Motor neuron (in vitro differentiated cells): ENCODE measurements at regions not wholly inside any gene's neighbourhood (a gene's known extent, or its start where the extent isn't known, plus 50 kb on each side); places are given as distances from the start of the nearest gene placed in this dataset.
"Not testable (repeated sequence)": the region's sequence is repeated elsewhere in the genome, so short reads cannot be mapped to it uniquely, and the experiment has no call there.

Experiments
- ATAC-seq, 8 experiments: fragments of 200-7000 bp; cut with Tn5 transposase; replicated peaks in 6 of 8; 2 replicates each; pipeline ENCODE4 v1.8.0; 2021; ENCODE audit warnings: mild to moderate bottlenecking in 8 of 8, moderate library complexity in 8 of 8
- H3K27ac ChIP-seq, 2 donors: fragments of 250-450 bp; sonication (Bioruptor Pico); 2 replicates each; pipeline ENCODE4 v1.9.0; 2021; ENCODE audit warnings: antibody characterized with exemption in 2 of 2, mild to moderate bottlenecking in 2 of 2, moderate library complexity in 1 of 2
- H3K4me1 ChIP-seq, 2 donors: fragments of 250-450 bp; sonication (Bioruptor Pico); replicated peaks in 1 of 2; 2 replicates each; pipeline ENCODE4 v1.6.1; 2021; ENCODE audit warnings: antibody characterized with exemption in 2 of 2, mild to moderate bottlenecking in 2 of 2, moderate library complexity in 1 of 2
- H3K4me3 ChIP-seq, 5 donors: fragments of 250-450 bp; sonication (Bioruptor Pico); 2 replicates each; pipeline ENCODE4 v1.9.0; 2021; ENCODE audit warnings: antibody characterized with exemption in 5 of 5, mild to moderate bottlenecking in 5 of 5, moderate library complexity in 4 of 5
- WGBS, 10 experiments: fragments of 450-650 bp; shearing (Covaris generic); methylation state at CpG; one replicate each; pipeline ENCODE4 v1.0.0; 2022; 5-methylcytosine and 5-hydroxymethylcytosine counted together
- in situ Hi-C, 9 experiments: fragments of 400-800 bp; cut with MboI; loops; one replicate each; pipeline ENCODE4 v1.15.0; 2021; ENCODE audit warnings: low sequenced_read_pairs in 9 of 9, low pct_unique_long_range_greater_than_20kb in 2 of 9; ENCODE audit not compliant: unreplicated experiment in 9 of 9

DNA sequence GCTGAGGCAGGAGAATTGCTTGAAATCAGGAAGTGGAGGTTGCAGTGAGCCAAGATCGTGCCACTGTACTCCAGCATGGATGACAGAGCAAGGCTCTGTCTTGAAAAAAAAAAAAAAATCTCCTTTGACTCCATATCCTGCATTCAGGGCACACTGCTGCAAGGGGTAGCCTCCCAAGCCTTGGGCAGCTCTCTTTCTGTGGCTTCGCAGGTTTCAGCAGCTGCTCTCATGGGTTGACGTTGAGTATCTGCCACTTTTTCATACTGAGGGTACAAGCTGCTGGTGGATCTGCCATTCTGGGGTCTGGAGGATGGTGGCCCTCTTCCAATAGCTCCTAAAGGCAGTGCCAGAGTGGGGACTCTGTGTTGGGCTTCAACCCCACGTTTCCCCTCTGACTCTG lies 2198.1 kb upstream of the WWC1 start:
- 12 to 100% (median 73%) methylated on average over 1 to 3 of the region's 4 CpGs; no CpG with 5 or more reads in 4 of the 10 experiments for WGBS, 10 experiments
- in situ Hi-C loops = no loop called here
- no peaks in the 10 kb centered on the region for H3K4me1 ChIP-seq
- H3K27ac ChIP-seq = no peak overlapping the region
- no peak for ATAC-seq
- no peak overlapping the region for H3K4me3 ChIP-seq

DNA sequence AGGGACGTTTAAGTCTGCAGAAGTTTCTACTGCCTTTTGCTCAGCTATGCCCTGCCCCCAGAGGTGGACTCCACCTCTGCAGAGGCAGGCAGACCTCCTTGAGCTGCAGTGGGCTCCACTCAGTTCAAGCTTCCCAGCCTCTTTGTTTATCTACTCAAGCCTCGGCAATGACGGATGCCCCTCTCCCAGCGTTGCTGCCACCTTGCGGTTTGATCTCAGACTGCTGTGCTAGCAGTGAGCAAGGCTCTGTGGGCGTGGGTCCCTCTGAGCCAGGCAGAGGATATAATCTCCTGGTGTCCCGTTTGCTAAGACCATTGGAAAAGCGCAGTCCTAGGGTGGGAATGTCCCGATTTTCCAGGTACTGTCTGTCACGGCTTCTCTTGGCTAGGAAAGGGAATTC lies 2188.5 kb upstream of the WWC1 start:
- ATAC-seq = no peak
- no peak overlapping the region for H3K27ac ChIP-seq
- no peaks in the 10 kb centered on the region for H3K4me1 ChIP-seq
- in situ Hi-C loops = no loop called here
- no peak overlapping the region for H3K4me3 ChIP-seq
- WGBS, 10 experiments = 0 to 93% (median 80%) methylated on average over 1 to 5 of the region's 10 CpGs; no CpG with 5 or more reads in 4 of the 10 experiments

DNA sequence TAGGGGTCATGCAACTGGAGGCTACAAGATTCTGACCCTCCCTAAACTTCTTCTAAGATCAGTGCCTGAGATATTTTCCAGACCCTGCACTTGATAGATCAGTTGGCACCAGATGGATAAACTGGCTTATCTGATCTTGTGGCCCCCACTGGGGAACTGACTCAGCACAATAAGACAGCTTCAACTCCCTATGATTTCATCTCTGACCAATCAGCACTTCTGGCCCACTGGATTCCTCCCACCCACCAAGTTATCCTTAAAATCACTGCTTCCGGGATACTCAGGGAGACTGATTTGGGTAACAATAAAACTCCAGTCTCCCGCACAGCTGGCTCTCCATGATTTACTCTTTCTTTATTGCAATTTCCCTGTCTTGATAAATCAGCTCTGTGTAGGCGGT lies 2180.4 kb upstream of the WWC1 start:
- WGBS, 10 experiments = 21 to 84% (median 58%) methylated on average over 1 to 3 of the region's 3 CpGs; no CpG with 5 or more reads in 3 of the 10 experiments
- no peak for ATAC-seq
- Histone ChIP-seq H3K4me1 (no peaks in the 10 kb centered on the region), H3K27ac (no peak overlapping the region), H3K4me3 (no peak overlapping the region)
- in situ Hi-C loops = no loop called here

DNA sequence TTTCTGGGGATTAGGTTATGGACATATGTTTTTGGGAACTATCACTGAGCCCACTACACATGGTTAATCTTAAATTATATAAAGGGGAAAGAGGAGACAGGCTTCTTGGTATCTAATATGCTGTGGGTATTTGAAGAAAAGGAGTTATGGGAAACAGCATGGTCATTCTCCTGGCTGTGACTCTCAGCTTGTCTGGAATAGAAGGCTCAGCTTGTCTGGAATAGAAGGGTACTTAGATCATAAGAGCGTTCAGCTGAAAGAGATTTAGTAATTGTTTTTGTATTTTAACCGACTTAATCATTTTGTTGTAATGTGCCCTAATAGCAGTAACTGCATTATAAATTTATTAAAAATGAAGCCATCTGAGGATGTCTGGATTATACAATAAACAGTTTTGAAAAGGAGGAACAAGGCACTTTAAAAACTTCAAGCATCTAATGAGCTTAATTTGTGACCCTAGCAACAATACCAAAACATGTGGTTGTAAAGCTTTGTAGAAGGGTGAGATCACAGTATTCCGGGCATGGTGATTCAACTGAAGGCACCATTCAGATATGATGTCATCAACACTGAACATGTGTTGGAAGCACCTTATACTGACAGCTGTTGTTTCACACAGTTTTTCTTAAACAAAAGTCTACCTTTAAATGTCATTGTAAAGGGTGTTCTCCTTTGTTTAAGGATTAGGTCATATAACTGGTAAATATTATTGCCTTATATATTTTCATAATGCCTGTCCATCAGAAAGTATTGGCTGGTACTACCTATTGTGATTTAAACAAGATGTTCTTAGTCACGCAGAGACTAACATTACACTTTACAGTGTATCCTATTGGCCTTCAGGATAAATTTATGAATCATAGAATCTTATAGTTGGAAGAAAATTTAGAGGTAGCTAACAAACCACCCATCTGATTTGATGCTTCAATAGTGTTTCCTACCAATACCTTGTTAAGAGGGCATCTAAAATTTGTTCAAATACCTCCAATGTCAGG lies 2174.1 kb upstream of the WWC1 start:
- Histone ChIP-seq H3K4me3 (no peak overlapping the region), H3K27ac (no peak overlapping the region), H3K4me1 (no peaks in the 10 kb centered on the region)
- 0 to 98% (median 82%) methylated on average over 2 to 4 of the region's 4 CpGs; no CpG with 5 or more reads in 1 of the 10 experiments for WGBS, 10 experiments
- in situ Hi-C loops = no loop called here
- ATAC-seq = peak in 5 of 8 experiments; percentile 73 to 99 (median 85)

DNA sequence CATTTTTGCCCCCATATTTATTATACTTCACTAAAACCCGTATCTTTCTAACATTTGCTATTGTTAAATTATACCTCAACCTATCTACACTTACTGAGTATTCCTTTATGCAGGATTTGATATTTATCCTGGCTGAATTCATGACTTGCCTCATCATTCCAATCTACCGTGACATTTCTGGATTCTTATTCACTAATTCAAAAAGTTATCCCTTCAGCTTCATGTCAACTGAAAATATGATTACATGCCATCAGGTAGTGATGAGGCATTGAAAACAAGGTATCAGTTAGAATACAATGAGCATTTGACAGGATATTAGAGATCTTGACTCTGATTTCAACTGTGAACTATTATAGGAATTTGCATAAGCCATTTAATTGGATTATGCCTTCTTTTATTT lies 2171.9 kb upstream of the WWC1 start:
- no peak overlapping the region for H3K27ac ChIP-seq
- ATAC-seq = no peak
- in situ Hi-C loops = no loop called here
- H3K4me3 ChIP-seq = no peak overlapping the region
- no peaks in the 10 kb centered on the region for H3K4me1 ChIP-seq
- WGBS, 10 experiments = 5 to 100% (median 60%) methylated on average over 1 to 2 of the region's 2 CpGs; no CpG with 5 or more reads in 2 of the 10 experiments

DNA sequence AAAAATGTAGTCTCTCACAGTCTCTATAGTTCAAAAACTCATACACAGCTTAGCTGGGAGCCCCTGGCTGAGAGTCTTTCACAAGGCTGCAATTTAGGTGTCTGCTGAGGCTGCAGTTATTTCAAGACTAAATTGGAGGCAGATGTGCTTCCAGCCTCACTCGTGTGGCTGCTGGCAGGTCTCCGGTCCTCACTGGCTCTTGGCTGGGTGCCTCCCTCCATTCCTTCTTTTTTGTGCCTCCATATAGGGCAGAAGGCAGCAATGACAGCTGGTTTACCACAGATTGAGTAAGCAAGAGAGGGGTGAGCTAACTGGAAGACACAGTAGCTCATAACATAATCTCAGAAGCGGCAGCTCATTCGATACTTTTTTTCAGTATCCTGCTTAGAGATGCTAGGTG lies 2167.7 kb upstream of the WWC1 start:
- H3K4me3 ChIP-seq = no peak overlapping the region
- 0 to 100% (median 39%) methylated on average over 1 to 4 of the region's 4 CpGs; no CpG with 5 or more reads in 2 of the 10 experiments for WGBS, 10 experiments
- H3K27ac ChIP-seq = no peak overlapping the region
- H3K4me1 ChIP-seq = no peaks in the 10 kb centered on the region
- peak in 5 of 8 experiments; percentile 51 to 87 (median 59) for ATAC-seq
- in situ Hi-C loops = no loop called here

DNA sequence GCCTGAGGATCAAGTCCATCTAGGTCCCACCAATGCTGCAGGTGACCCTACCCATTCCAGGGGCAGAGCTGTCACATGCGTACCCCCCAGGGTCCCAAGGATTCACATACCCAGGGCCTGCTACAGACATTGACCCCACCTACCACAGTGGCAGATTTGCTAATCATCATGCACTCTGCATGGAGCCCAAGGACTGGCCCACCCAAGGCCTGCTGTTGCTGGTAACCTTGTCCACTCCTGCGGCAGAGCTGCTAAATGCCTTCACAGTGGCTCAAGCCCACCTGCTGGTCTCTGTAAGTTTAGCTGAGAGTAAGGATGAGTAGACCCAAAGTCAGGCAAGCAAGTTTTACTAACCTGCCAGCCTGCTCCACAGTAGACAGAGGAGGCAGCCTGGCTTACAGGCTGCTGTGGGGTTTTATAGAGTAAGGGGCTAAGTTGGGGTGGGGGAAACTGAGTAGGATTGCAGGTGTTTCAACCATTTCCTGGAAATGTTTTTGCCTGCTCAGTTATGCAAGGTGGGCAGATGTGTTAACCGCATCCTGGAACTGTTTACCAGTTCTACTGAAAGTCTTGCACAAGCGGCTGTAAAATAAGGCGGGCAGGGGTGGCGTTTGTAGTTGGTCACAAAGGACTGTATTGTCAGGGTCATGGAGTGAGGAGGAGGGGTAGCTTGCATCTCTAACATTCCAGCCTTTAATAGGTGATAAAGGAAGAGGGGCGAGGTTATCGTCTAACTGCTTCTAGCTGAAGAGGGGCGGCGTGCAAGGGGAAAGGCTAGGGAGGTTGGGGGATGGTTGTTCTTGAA lies 2163.5 kb upstream of the WWC1 start:
- no peak for ATAC-seq
- WGBS, 10 experiments = 27 to 100% (median 89%) methylated on average over 1 to 6 of the region's 10 CpGs; no CpG with 5 or more reads in 3 of the 10 experiments
- in situ Hi-C loops = no loop called here

DNA sequence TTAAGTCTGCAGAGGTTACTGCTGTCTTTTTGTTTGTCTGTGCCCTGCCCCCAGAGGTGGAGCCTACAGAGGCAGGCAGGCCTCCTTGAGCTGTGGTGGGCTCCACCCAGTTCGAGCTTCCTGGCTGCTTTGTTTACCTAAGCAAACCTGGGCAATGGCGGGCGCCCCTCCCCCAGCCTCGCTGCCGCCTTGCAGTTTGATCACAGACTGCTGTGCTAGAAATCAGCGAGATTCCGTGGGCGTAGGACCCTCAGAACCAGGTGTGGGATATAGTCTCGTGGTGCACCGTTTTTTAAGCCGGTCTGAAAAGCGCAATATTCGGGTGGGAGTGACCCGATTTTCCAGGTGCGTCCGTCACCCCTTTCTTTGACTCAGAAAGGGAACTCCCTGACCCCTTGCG lies 2146.3 kb upstream of the WWC1 start:
- no CpG with 5 or more reads among the region's 17 CpGs for WGBS, 10 experiments
- H3K27ac ChIP-seq, in situ Hi-C loops, H3K4me3 ChIP-seq, ATAC-seq, H3K4me1 ChIP-seq: not testable (repeated sequence)

More for the DNA sequence above, 2163.5 kb upstream of the WWC1 start:
- H3K27ac ChIP-seq = no peak overlapping the region
- H3K4me1 ChIP-seq = no peaks in the 10 kb centered on the region
- no peak overlapping the region for H3K4me3 ChIP-seq

DNA sequence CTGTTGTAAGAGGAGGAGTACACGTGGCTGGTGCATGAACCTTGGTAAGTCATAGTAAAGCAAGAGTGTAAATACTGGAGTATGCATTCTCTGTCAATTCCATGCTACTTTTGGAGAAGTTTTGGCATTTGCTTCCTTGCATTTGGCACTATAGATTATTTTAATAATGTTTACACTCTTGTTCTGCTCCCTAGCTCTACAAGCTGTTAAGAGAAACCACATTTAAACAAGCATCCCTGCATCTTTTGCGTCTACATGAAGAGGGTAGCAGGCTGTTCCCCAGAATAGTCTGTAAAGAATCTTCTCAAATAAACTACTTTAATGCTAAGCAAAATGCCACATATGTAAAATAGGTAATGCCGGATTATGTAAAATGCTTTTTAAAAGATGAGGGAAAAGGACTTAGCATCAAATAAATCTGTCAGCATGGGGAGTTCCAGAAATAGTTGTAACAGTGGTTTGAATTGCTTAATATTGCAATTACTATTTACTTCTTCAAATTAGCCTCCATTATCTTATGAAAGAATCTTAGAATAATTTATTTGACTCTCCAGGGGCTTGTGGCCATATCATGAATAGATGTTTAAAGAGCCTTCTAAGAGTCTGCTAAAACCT lies 2127.3 kb upstream of the WWC1 start:
- no peak overlapping the region for H3K27ac ChIP-seq
- peaks cover 28 to 41% of the 10 kb centered on the region in 2 donors for H3K4me1 ChIP-seq
- in situ Hi-C loops = no loop called here
- ATAC-seq = peak in 1 of 8 experiments; percentile 69
- H3K4me3 ChIP-seq = no peak overlapping the region
- WGBS, 10 experiments = 0 to 84% (median 52%) methylated on average over 1 to 3 of the region's 3 CpGs; no CpG with 5 or more reads in 1 of the 10 experiments

DNA sequence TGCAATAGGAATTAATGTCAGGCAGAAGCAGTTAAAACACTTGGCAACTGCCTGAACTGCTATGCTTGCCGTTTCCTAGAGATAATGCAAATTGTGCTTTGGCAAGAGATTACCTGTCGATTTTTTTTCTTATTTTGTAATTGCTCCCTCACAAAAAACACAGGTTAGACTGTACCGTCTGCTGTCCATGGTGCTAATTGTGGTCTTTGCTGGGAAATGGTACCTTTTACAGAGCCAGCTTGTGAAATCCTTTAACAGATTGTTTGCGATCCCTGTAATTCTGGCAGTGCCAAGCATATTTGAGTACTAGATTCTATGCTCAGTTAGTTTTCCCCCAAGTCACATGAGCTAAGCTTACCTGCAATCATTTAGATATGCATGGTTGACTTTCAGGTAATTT lies 2125.8 kb upstream of the WWC1 start:
- Histone ChIP-seq H3K4me3 (no peak overlapping the region), H3K27ac (peak overlapping the region; percentile 76 to 82), H3K4me1 (peaks cover 28 to 41% of the 10 kb centered on the region in 2 donors)
- in situ Hi-C loops = no loop called here
- 11 to 100% (median 42%) methylated on average over 1 to 4 of the region's 4 CpGs; no CpG with 5 or more reads in 2 of the 10 experiments for WGBS, 10 experiments
- ATAC-seq = peak in 5 of 8 experiments; percentile 16 to 27 (median 20)

DNA sequence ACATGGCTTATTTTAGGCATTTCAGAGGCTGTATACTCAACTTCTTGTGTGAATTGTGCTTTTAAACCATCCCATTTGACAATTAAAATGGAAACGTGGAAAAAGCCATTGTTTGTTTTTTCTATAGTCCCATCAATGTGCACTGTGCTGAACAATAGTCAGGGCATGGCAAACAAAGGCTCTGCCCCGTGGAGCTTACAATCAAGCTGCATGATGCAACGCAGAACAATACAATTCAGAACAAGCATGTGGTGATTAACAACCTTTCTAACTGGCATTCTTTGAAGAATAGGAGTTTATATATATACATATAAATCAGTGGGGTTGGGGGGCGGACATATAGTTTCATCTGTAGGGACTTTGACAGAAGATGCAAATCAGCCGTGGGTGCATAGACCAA lies 2125.4 kb upstream of the WWC1 start:
- Histone ChIP-seq H3K27ac (peak overlapping the region; percentile 76 to 82), H3K4me1 (peaks cover 28 to 41% of the 10 kb centered on the region in 2 donors), H3K4me3 (no peak overlapping the region)
- ATAC-seq = peak in 5 of 8 experiments; percentile 95 to 98 (median 97)
- 0 to 31% (median 5%) methylated on average over 1 to 5 of the region's 5 CpGs; no CpG with 5 or more reads in 1 of the 10 experiments for WGBS, 10 experiments
- in situ Hi-C loops = no loop called here

DNA sequence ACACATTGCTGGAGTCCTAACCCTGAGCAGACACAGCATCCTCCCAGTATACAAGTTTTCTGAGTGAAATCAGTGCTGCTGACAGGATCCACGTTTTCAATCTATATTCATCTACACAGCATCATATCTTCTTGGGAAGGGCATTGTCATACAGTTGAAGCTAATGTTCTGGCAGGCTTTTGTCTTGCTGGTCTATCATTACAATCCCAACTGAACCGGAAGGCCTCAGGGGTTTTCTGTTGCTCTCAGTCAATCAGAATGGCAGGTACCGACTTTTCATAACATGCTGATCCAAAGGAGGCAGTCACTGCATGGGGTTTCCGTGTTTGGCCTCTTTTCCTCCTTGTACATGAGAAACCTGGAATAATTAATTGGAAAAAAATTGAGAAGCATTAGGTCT lies 2118.8 kb upstream of the WWC1 start:
- in situ Hi-C loops = no loop called here
- Histone ChIP-seq H3K27ac (no peak overlapping the region), H3K4me1 (peaks cover 0 to 4% of the 10 kb centered on the region in 2 donors), H3K4me3 (no peak overlapping the region)
- 0 to 100% (median 54%) methylated on average over 1 to 4 of the region's 4 CpGs; no CpG with 5 or more reads in 2 of the 10 experiments for WGBS, 10 experiments
- no peak for ATAC-seq
